Transverse colon (tissue), 3 donors: ENCODE measurements at regions not wholly inside any gene's neighbourhood (a gene's known extent, or its start where the extent isn't known, plus 50 kb on each side); places are given as distances from the start of the nearest gene placed in this dataset.

ENCODE experiments used
- CTCF ChIP-seq, 5 experiments: fragments of 200-600 bp in 3 of 5; fragments of 450-650 bp in 2 of 5; sonication (generic) in 3 of 5; IDR thresholded peaks; 1 replicate in 2 of 5; 2 replicates in 3 of 5; pipeline ENCODE4 v1.5.1; 2016 to 2017; ENCODE audit warnings: antibody characterized with exemption in 5 of 5, inconsistent platforms in 3 of 5, mild to moderate bottlenecking in 2 of 5, moderate library complexity in 1 of 5
- EP300 ChIP-seq: sonication (generic); formaldehyde crosslinking; IDR thresholded peaks from one replicate; pipeline ENCODE4 v1.6.1; 2017; ENCODE audit warnings: antibody characterized with exemption, low read depth
- POLR2A ChIP-seq: fragments of 450-650 bp; IDR thresholded peaks from one replicate; pipeline ENCODE4 v1.6.1; 2016; ENCODE audit warnings: antibody characterized with exemption, mild to moderate bottlenecking, moderate library complexity

- TF ChIP-seq CTCF (IDR thresholded peaks at IDR 0.05): no peak
- no peak for TF ChIP-seq POLR2A
- TF ChIP-seq EP300: no peak
These were observed 228.6 kb upstream of the E2F7 start for GRCh38 chr12:77294016-77294415.
